Kidney (tissue), 13 donors: ENCODE measurements at regions not wholly inside any gene's neighbourhood (a gene's known extent, or its start where the extent isn't known, plus 50 kb on each side); places are given as distances from the start of the nearest gene placed in this dataset.

Source experiments
- DNase-seq, 5 donors: peaks; one replicate each; pipeline ENCODE4 v3.0.0-alpha.2; 2013 to 2020
- FAIRE-seq: peaks from 2 replicates; lab custom pipeline; 2012; peaks lifted over from hg19 to GRCh38; lab: Jason Lieb, UNC
- H3K27ac ChIP-seq, 2 donors: one replicate each; pipeline ENCODE4 v1.7.0; 2013; ENCODE audit warnings: low read depth in 2 of 2, low read length in 2 of 2, inconsistent platforms in 1 of 2
- H3K27me3 ChIP-seq: one replicate; pipeline ENCODE4 v1.7.1; 2013; ENCODE audit warnings: low read length, inconsistent platforms; ENCODE audit not compliant: control insufficient read depth, insufficient read depth
- H3K36me3 ChIP-seq, 3 donors: one replicate each; pipeline versions ENCODE4 v1.7.0 to v1.7.1; 2013; ENCODE audit warnings: low read length in 3 of 3, control low read depth in 1 of 3, inconsistent platforms in 1 of 3; ENCODE audit not compliant: insufficient read depth in 3 of 3, control insufficient read depth in 2 of 3
- H3K4me1 ChIP-seq, 3 donors: one replicate each; pipeline versions ENCODE4 v1.7.0 to v1.7.1; 2013; ENCODE audit warnings: low read length in 3 of 3, inconsistent platforms in 1 of 3, low read depth in 1 of 3; ENCODE audit not compliant: control insufficient read depth in 2 of 3, insufficient read depth in 2 of 3
- H3K4me3 ChIP-seq, 3 donors: one replicate each; pipeline versions ENCODE4 v1.7.0 to v1.8.1; 2013; ENCODE audit warnings: low read length in 3 of 3, control low read depth in 1 of 3, inconsistent platforms in 1 of 3
- H3K9ac ChIP-seq, 3 donors: one replicate each; pipeline versions ENCODE4 v1.7.0 to v1.7.1; 2013; ENCODE audit warnings: low read length in 3 of 3, control low read depth in 1 of 3, inconsistent platforms in 1 of 3
- H3K9me3 ChIP-seq, 3 donors: one replicate each; pipeline versions ENCODE4 v1.7.0 to v1.7.1; 2013; ENCODE audit warnings: low read length in 3 of 3, control low read depth in 1 of 3, inconsistent platforms in 1 of 3; ENCODE audit not compliant: control insufficient read depth in 2 of 3, insufficient read depth in 1 of 3
- intact Hi-C: fragments of 100-400 bp; cut with DNase I; formaldehyde crosslinking; loops from one replicate; pipeline ENCODE4 v1.11.1; 2022
- TF ChIP-seq, protein P1 (sequence below): IDR thresholded peaks from 3 replicates; pipeline ENCODE4 v1.5.1; 2012; ENCODE audit warnings: mild to moderate bottlenecking, moderate library complexity, borderline replicate concordance; ENCODE audit not compliant: insufficient read depth; ENCODE audit errors: extremely low read depth
- donor health status: control.
- donor health status: control.
- donor health status: control.
- donor health status: control.
- donor health status: control.
- donor health status: DM: yes; HTN: yes; CAD: no.
- donor health status: Normal renal cell carcinoma (clear cell type).

GRCh38 chr2:150410809-150411208 lies 76.7 kb downstream of the RND3 start:
- no peaks in the 10 kb centered on the region for H3K9me3 ChIP-seq
- no peak overlapping the region for H3K9ac ChIP-seq
- TF ChIP-seq, protein P1, sequence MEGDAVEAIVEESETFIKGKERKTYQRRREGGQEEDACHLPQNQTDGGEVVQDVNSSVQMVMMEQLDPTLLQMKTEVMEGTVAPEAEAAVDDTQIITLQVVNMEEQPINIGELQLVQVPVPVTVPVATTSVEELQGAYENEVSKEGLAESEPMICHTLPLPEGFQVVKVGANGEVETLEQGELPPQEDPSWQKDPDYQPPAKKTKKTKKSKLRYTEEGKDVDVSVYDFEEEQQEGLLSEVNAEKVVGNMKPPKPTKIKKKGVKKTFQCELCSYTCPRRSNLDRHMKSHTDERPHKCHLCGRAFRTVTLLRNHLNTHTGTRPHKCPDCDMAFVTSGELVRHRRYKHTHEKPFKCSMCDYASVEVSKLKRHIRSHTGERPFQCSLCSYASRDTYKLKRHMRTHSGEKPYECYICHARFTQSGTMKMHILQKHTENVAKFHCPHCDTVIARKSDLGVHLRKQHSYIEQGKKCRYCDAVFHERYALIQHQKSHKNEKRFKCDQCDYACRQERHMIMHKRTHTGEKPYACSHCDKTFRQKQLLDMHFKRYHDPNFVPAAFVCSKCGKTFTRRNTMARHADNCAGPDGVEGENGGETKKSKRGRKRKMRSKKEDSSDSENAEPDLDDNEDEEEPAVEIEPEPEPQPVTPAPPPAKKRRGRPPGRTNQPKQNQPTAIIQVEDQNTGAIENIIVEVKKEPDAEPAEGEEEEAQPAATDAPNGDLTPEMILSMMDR: no peak
- peaks cover 0 to 13% (median 2%) of the 10 kb centered on the region in 3 donors for H3K4me1 ChIP-seq
- DNase-seq: peak in 3 of 5 donors; percentile 44 to 87 (median 86)
- no peaks in the 10 kb centered on the region for H3K36me3 ChIP-seq
- no peak for FAIRE-seq
- intact Hi-C loops: no loop called here
- H3K27me3 ChIP-seq: no peaks in the 10 kb centered on the region
- no peak overlapping the region for H3K4me3 ChIP-seq
- H3K27ac ChIP-seq: no peak overlapping the region

- Histone ChIP-seq H3K4me1 (peaks cover 0 to 13% (median 2%) of the 10 kb centered on the region in 3 donors), H3K9me3 (no peaks in the 10 kb centered on the region), H3K27me3 (no peaks in the 10 kb centered on the region), H3K36me3 (no peaks in the 10 kb centered on the region), H3K27ac (no peak overlapping the region), H3K9ac (no peak overlapping the region), H3K4me3 (no peak overlapping the region)
- DNase-seq (no peak), FAIRE-seq (no peak)
- intact Hi-C loops: no loop called here
- TF ChIP-seq, protein P1: no peak
Measured at GRCh38 chr2:150409196-150409595, 78.3 kb downstream of the RND3 start.

DNA sequence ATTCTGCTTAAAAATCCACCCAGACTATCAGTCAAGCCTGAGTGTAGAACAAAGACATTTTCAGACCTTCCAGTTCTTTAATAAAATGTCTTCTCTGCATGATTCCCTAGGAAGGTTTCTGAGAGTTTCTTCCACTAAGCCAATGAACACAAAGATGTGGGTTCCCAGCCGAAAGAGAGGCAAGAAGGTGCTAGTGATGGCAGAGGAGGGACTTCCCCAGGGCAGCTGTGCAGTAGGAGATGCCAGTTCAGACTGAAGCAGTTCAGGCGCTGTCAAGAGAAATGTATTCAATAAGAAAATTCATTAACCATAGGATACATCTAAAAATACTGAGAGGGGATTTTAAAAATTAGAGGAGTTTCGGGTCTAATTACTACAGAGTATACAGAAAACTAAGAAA lies 83.3 kb downstream of the RND3 start:
- FAIRE-seq: no peak

More for the DNA sequence above, 83.3 kb downstream of the RND3 start:
- no peak for DNase-seq
- Histone ChIP-seq H3K4me1 (peaks cover 0 to 2% (median 0%) of the 10 kb centered on the region in 3 donors), H3K27me3 (no peaks in the 10 kb centered on the region), H3K9me3 (no peaks in the 10 kb centered on the region), H3K9ac (no peak overlapping the region), H3K27ac (no peak overlapping the region), H3K36me3 (no peaks in the 10 kb centered on the region), H3K4me3 (peak overlapping the region in 2 of 3 donors; percentile 24 to 46)
- intact Hi-C loops: no loop called here
- TF ChIP-seq, protein P1: no peak
